T-helper 2 cell (primary cell): ENCODE measurements at regions not wholly inside any gene's neighbourhood (a gene's known extent, or its start where the extent isn't known, plus 50 kb on each side); places are given as distances from the start of the nearest gene placed in this dataset.

Experiments used
- DNase-seq, 5 experiments: peaks; one replicate each; pipeline versions ENCODE4 v3.0.0 to v3.0.0-alpha.2; 2012 to 2022

DNA sequence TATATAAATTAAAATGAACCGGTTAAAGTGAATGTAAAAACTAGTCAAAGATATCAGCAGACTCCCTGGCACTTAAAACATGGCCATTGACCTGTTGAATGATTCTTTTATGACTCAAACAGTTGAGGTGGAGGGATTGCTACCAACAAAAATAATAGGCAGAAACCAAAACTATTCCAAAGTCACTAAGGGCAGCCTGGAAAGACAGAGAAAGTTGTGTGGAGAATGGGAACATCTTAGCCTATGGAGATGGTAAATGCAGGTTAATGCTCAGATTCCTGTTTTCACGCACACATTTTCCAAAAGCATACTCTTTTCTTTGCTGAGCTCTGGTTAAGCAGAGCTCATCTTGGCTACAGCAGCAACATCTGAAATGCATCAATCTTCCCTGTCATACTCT lies 553.5 kb downstream of the HACE1 start:
- no peak for DNase-seq

DNA sequence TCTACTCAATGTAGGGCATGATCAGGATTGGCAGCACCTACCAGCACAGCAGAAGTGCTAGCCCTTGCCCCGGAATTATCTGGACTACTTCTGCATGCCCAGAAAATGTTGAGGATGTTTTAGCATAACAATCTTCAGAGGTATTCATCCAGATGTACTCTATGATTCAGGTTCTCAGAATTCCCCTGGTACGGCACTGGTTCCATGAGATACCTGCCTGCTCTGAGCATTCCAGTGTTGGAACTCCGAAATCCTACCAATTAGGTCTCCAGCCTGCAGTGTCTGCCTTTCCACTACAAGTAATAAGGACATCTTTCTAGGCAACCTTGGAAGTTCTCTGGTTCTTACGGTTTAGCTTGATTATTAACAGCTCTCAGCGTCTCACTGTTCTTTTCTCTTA lies 554.5 kb downstream of the HACE1 start:
- no peak for DNase-seq

DNA sequence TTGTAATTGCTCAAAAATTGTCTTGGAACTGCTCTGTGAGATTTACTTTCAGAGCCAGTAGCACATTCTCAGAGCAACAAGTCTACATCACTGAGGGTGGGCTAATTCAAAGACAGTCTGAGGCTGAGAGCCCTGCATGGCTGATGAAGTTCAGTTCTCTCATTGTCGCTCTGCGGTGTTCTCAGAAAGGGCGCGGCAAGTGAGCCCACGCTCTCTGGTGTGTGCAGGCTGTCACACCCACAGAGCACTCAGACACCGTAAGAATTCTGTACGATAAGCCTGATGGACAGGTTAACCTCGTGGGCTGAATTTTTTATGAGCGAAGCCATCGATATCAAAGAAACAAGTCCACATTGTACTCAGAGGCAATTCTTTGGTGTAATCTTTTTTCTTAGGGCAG lies 557.8 kb downstream of the HACE1 start:
- no peak for DNase-seq

DNA sequence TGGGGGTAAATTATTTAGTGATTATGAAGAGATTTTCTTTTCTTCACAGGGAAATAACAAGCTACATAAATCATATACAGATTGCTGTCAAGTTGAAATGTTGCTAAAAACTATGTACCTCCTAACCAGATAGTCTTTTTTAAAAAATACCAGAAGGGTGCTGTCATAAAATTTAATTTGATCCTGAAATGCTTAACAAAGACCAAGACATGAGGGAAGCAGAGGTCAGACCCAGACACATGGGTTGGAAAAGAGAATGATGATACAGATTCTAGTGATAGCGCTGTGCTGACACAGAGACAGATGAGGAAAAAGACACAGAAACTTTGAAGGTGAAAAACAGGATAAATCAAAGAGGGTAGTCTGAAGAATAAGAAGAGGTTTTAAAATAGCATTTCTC lies 573.1 kb downstream of the HACE1 start:
- DNase-seq: no peak

DNA sequence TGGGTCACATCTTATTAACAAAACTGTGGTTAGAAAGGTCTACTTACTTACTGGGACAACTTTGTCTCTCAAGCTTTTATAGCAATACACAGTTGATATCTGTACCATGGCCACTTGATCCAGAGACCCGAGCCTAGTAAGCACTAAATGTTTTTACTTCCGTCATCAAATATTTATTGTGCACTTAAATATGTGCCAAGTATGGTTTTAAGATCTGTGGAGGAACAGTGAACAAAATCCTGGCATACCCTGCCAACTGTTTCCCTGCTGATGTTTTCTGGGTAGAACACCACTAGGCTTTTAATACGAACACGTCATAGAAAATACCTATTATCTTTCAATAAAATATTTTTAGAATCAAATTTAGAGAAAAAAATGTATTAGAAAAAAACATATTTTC lies 574.8 kb downstream of the HACE1 start:
- no peak for DNase-seq

DNA sequence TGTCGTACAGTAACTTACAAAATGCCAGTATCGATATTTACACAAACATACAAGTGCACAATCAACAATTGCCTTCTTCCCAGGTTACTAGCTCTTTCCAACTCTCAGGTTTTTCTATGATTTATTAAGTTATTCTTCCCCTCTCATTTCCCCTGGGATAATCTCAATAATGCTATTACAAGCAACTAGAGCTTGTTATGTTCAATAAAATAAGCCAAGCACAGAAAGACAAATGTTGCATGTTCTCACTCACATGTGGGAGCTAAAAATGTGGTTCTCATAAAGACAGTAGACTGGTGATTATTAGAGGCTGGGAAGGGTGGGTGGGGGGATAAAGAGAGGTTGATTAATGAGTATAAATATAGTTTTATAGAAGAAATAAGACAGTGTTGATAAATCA lies 577.1 kb downstream of the HACE1 start:
- DNase-seq: no peak

DNA sequence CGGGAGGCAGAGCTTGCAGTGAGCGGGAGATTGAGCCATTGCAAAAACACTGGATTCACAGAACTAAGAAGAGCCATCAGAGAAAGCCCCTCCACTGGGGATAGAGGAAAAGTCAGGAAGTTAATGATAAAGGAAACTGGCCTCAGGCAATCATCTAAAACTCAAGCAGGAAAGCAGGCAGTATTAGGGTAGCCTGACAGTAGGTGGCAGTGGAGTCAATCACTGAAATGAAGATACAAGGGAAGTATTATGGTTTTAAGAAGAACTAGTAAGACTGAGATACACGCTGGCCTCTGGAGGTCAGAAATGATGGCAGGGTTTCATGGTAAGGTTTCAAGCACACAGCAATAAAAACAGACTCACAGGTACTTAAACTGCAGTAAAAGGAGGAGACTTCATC lies 578.3 kb downstream of the HACE1 start:
- DNase-seq: peak in 1 of 5 experiments; percentile 2

DNA sequence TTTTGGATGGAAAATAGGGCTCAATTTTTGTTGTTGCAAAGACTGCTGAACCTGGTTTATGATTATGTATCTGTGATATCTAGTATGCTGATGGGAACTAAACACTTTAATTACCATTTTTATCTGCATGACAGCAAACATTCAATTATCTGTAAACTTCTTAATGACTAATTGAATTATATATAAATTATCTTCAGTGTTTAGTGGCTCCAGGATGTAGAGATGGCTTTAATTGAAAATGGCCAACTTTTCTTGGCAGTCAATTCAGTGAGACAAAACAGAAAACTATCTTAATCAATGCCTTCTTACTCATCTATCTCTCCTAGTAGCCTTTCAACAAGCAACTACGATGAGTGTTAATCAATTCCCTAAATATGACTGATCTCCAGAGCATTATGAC lies 591.3 kb downstream of the HACE1 start:
- DNase-seq: no peak

DNA sequence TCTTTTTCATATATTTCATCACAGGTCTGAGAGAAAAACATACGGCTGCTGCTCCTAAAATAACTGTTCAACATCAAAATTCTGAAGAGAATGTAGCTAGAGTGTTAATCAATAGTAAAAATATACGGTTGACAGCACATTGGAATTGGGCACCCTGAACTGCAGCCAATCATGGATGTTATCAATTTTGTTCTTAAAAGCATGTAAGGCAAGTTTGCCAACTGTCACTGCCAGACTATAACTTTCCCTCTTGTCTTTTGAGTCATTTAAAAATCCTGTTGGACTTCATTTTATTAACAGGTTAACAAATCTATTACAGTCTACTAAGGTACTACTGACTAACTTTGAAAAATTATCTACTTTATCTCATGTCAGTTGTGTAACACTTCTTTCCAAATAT lies 592.8 kb downstream of the HACE1 start:
- no peak for DNase-seq

DNA sequence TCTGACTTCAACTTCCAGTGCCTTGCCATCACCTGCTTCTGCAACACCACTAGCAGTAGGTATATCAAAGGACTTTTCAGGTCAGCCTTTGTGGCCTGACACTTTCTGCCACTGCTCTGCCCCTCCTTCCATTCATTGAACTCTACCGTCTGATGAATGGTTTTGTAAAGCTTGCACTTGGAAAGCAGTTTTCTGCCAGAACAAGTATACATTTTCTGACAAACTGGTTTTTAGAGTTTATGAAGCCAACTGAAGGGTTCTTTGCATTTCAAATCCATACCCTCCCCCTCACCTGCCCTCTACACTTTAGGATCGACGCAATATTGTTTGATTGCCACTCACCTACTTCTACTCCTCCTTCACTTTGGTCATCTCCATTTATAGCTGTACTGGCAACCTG lies 603.1 kb downstream of the HACE1 start:
- no peak for DNase-seq

DNA sequence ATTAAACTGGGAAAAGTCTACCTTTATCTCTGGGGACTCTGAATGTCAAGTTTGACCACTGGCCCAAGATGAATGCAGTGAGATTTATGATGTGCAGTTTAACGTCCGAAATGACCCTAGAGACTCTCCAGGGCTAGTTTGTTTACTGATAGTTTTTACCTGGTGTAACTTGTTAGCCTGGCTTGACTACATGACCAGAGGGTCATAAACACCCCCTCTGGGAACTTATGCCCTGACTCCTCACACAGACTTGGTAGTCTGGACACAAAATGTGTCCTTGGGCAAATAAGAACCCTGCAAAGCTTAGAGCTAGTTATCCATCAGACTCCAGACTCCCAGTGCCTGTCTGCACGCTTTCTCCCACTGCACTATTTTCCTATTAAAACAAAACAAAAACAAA lies 606.5 kb downstream of the HACE1 start:
- no peak for DNase-seq

DNA sequence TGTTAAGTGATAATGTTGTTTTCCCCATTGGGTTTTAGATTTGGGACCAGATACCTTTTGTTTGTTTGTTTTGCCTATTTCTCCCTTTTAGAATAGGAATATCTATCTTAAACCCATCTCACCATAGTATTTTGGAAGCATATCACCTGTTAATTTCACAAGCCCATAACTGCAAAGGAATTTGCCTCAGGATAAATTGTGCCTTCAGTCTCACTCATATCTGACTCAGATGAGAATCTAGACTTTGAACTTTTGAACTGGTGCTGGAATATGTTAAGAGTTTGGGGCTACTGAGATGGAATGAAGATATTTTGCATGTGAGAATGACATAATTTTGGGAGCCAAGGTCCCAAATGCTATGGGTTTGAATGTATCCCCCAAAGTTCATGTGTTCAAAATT lies 607.4 kb downstream of the HACE1 start:
- no peak for DNase-seq

DNA sequence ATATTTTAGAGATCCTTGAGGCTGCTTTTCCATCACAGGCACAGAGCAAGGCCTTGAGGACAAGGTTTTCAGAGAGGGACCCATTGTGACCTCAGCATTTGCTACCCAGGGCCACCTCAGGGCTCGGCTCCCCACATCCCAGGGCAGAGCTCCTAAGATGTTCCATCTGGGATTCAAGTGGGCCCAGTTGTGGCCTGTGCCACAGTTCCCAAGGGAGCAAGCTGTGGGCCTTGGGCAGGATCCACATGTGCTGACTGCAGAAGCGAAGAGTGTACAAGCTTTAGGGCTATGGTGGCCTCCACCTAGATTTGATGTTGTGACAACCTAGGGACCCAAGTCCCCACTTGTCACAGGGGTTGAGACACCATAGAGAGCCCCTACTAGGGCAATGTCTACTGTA lies 608.1 kb downstream of the HACE1 start:
- no peak for DNase-seq

DNA sequence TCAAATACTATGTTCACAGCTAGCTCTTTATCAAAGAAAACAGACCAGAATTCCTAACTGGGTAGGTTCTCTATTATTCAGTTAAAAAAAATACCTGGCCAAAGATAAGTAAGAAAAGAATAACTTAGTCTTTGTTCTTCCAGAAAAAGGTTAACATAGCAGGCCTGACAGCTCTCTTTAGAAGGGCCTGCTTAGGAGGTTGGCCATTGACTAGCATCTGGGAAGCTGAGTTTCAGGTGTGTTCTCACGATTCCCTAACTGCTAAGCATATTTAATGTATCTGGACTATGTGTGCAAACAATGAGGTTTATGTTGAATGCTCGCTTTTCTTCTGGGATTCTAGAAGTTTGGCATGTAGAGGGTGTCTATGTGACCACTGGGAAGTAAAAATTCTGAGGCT lies 618.9 kb downstream of the HACE1 start:
- no peak for DNase-seq

DNA sequence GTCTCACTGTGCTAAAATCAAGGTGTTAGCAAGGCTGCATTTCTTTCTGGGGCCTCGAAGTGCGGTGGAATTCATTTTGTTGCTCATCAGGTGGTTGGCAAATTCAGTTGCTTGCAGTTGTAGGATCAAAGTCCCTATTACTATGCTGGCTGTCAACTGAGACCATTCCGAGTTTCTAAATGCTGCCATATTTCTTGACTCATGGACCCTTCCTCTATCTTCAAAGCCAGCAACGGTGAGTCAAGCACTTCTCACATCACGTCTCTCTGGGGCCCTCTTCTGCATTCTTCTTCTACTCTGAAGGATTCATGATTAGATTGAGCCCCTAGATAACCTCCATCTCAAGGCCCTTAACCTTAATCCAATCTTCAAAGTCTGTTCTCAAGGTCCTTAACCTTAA lies 619.7 kb downstream of the HACE1 start:
- no peak for DNase-seq

DNA sequence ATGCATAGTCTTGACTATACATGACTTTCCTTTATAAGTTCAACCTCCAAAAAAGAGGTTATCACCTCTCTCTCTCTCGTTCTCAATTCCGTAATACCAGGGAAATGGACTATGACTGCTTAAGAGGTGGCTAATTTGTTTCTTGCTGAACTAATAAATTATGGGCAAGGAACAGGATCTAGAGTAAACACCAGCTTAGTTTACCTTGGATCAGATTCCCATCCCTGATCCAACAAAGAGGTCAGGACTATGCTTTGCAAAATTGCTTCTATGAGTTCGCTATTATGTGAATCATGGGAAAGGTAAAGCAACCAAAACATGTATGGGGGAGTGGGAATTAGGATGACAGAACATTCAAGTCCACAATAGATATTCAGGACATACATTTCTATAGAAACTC lies 630.7 kb downstream of the HACE1 start:
- DNase-seq: no peak

DNA sequence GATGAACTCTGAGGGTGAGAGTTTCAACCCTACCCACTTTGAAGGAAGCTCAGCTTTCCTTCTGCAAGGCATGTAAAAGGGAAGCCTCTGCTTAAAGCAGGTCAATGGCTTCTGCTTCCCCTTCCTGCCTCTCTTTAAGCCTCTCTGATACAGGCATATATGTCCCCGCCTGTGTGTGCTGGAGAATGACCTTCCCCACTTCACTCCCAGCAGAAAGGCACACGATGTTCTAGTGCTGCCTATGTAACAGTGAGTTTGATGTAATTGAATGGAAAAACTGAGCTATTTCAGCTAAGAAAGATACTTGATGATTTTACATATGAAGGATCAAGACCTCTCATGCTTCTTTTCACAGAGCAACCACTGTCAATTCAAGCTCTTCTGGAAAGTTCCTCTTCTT lies 632.2 kb downstream of the HACE1 start:
- no peak for DNase-seq

DNA sequence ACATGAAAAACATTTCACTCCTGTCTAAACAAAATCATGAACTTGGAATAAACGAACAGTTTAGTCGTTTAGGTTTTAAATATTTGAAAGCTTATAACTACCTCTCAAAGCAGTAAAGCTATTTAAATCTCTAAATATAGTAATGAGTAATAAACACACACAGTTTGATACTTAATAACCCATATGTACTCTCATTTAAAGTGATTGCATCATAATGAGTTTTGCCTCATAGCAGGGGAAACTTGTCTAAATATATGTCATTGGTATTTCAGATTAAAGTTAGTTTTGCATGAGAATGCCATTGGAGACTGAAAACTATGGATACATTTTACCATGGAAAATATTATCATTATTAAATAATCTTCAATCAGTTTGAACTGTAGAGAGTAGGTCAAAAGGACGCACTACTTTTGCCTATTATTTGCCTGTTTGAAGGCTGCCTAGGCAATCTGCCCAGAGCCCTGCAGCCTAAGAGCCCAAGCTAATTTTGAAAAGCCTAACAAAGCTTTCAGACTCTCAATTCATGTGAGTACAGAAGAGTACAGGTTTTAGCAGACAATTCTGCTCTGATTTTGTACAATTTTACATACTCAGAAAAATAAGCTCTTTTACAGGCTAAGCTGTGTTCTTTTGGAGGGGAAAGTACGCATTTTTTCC lies 632.8 kb downstream of the HACE1 start:
- DNase-seq: no peak

DNA sequence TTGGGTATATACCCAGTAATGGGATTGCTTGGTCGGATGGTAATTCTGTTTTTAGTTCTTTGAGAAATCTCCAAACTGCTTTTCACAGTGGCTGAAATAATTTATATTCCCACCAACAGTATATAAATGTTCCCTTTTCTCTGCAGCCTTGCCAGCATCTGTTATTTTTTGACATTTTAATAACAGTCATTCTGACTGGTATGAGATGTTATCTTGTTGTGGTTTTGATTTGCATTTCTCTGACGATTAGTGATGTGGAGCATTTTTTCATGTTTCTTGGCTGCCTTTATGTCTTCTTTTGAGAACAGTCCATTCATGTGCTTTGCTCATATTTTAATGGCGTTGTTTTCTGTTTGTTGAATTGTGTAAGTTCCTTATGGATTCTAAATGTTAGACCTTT lies 641.6 kb downstream of the HACE1 start:
- DNase-seq: peak in 1 of 5 experiments; percentile 17

DNA sequence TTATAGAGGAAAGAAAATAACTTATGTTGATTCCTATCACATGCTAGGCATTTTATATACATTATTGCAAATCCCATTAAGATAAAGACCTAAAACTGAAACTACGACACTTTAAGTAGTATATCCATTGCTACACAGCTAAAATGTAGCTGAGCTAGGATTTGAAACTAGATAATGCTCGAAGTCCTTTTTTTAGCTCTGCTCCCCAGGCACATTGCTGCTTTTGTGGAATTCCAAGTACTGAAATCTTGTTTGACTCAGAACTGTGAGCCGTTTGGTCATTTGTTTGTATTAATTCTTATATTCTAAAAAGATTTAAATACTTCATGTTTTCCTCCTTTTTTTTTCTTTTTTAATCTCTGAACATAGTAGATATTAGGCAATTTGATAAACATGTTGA lies 644.8 kb downstream of the HACE1 start:
- no peak for DNase-seq

DNA sequence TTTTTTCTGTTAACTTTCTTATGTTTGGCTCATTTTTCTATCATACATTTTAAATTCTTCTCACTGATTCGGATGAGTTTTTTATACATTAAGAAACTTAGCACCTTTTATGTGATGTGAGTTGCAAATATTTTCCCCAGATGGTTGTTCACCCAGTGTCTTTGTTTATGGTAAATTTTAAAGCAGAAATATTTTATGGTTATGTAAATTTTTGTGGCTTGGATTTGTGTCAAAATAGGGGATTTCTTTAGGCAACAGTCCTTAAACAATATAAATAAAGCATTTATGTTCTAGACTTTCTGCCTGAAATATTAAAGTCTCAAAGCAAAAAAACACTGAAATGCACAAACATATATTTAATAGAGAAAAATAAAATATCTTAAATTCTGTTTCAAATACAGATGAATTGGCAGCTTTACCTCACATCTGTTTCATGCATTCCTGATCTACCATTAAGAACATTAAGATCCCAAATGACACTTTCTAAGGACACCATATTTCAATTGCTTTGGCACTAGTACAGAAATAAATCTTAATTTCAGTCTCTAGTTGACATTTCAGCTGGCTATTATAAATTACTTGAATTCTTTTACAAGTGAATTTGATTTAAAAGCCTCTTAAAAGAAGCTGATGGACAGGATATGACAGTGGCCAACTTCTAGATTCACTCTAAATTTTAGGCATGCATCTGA lies 646.6 kb downstream of the HACE1 start:
- no peak for DNase-seq

DNA sequence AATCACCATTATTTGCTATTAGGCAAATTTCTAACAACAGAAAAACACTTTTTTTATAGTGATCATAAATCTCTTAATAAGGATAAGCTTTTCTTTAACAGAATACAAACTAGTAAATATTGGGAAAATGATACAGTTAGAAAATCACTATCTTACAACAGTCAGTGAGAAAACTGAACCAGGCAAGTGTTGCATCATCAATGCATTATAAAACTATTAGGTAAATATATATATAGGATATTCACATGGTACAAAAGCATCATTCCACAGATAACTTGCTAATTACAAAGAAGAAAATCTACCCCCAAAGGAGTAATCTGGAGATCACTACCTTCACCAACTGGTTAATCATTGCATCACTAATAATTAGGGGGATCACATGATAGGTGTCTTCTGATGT lies 652.1 kb downstream of the HACE1 start:
- no peak for DNase-seq

DNA sequence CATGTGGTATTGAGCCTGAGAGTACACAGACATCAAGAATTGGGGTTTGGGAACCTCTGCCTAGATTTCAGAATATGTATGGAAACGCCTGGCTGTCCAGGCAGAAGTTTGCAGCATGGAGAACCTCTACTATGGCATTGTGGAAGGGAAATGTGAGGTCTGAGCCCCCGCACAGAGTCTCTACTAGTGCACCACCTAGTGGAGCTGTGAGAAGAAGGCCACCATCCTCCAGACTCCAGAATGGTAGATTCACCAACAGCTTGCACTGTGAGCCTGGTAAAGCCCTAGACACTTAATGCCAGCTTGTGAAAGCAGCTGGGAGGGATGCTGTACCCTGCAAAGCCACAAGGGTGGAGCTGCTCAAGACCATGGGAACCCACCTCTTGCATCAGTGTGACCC lies 658.2 kb downstream of the HACE1 start:
- DNase-seq: no peak

DNA sequence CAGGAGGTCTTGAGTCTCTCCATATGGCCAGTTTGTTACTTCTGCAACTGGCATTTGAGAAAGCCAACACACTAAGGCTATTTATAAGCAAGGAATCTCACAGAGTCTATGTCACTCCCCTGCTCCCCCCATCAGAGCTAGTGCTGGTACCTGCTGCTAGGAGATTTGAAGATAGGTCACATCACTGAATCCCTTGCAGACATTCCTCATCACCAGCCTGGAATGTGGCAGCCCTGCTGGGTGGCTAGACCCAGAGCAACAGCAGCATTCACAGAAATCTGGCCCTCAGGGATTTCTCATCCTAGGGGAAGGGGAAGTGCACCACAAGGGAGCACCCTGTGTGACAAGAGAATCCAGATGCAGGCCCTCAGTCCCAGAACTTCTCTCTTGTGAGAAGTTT lies 672.1 kb downstream of the HACE1 start:
- no peak for DNase-seq

DNA sequence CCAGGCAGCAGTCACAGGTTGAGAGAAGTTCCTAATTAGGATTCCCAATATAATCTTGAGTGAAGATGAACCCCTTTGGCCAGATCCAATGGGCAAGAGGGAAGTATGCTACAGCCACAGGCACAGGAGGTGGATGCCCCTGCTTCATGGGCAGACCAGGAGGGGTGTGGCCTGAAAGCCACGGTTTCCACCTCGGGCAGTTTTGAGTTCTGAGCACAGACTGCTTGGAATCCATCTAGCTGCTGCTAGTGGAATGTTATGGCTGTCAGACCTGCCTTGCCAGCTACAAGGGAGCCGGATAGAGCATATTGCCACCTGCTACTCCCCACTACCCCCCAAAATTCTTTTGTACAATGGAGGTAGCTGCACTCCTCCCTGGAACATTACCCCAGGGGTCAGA lies 672.9 kb downstream of the HACE1 start:
- no peak for DNase-seq
